K562 (cell line): ENCODE measurements at regions not wholly inside any gene's neighbourhood (a gene's known extent, or its start where the extent isn't known, plus 50 kb on each side); places are given as distances from the start of the nearest gene placed in this dataset.

Source experiments
- ATF4 ChIP-seq: fragments of 450-650 bp; formaldehyde crosslinking; IDR thresholded peaks from 2 replicates; pipeline ENCODE4 v1.4.0; 2022; ENCODE audit warnings: mild to moderate bottlenecking, moderate library complexity
- CHAMP1 ChIP-seq: fragments of 450-650 bp; IDR thresholded peaks from 2 replicates; pipeline ENCODE4 v1.6.1; 2016; ENCODE audit warnings: mild to moderate bottlenecking
- FOXA3 ChIP-seq, 2 experiments: fragments of 450-650 bp in 1 of 2; sonication (generic) in 1 of 2; formaldehyde crosslinking; IDR thresholded peaks in 1 of 2; conservative IDR thresholded peaks in 1 of 2; 2 replicates each; pipeline versions ENCODE4 v1.4.0 to v1.8.0; 2020 to 2022; ENCODE audit warnings: mild to moderate bottlenecking in 2 of 2, missing genetic modification reagents in 1 of 2
- GTF2F1 ChIP-seq: IDR thresholded peaks from 2 replicates; pipeline ENCODE4 v1.6.1; 2011; ENCODE audit warnings: low read depth, low read length, improper control_type of control experiment
- KDM1A ChIP-seq, 2 experiments: fragments of 450-650 bp; IDR thresholded peaks; 2 replicates each; pipeline ENCODE4 v1.6.1; 2016; ENCODE audit warnings: mild to moderate bottlenecking in 2 of 2
- SNIP1 ChIP-seq: fragments of 450-650 bp; IDR thresholded peaks from 2 replicates; pipeline ENCODE4 v1.7.1; 2017; ENCODE audit warnings: low read depth, mild to moderate bottlenecking
- ZFP91 ChIP-seq: sonication (generic); formaldehyde crosslinking; IDR thresholded peaks from 2 replicates; pipeline ENCODE4 v1.8.0; 2022; ENCODE audit warnings: mild to moderate bottlenecking, missing genetic modification reagents

GRCh38 chr9:761176-761792, 80.2 kb upstream of the DMRT1 start (continued):
- no peak for TF ChIP-seq ATF4 (CRISPR knock-in tag)
- TF ChIP-seq KDM1A (IDR thresholded peaks at IDR 0.05) = no peak
- no peak for TF ChIP-seq CHAMP1
- no peak for TF ChIP-seq FOXA3 (CRISPR knock-in tag; conservative IDR thresholded peaks at IDR 0.05 in 1 of 2, IDR thresholded peaks at IDR 0.05 in 1 of 2)
- TF ChIP-seq GTF2F1 = no peak
- TF ChIP-seq ZFP91 = no peak
- TF ChIP-seq SNIP1 = no peak
